ENCODE measurements at regions not wholly inside any gene's neighbourhood (a gene's known extent, or its start where the extent isn't known, plus 50 kb on each side); places are given as distances from the start of the nearest gene placed in this dataset.

- TF ChIP-seq CTCF (IDR thresholded peaks at IDR 0.05; ENCODE audit: insufficient read depth, low read length, poor library complexity, severe bottlenecking) = no peak
- no peak for TF ChIP-seq EZH2phosphoT487 (conservative IDR thresholded peaks at IDR 0.05; ENCODE audit: low read length)
These were observed 182.9 kb upstream of the NFIA start for GRCh38 chr1:60899464-60899863.

All from SU-DHL-6 (cell line).